ENCODE measurements at regions not wholly inside any gene's neighbourhood (a gene's known extent, or its start where the extent isn't known, plus 50 kb on each side); places are given as distances from the start of the nearest gene placed in this dataset.

GRCh38 chr6:133756078-133756695, 132.7 kb upstream of the TCF21 start:
- DNase-seq (no peak), ATAC-seq (no peak)
- no peaks in the 10 kb centered on the region for H3K36me3 Mint-ChIP-seq
- Histone ChIP-seq H3K27ac (ENCODE audit: low read depth, low read length) (no peak overlapping the region), H3K9me3 (ENCODE audit: control insufficient read depth in 2 of 3, low read length in 3 of 3) (no peaks in the 10 kb centered on the region), H3K27me3 (ENCODE audit: control insufficient read depth in 2 of 2, insufficient read depth in 2 of 2, low read length in 2 of 2) (no peaks in the 10 kb centered on the region), H3K4me3 (ENCODE audit: low read length) (no peak overlapping the region), H3K4me1 (ENCODE audit: control insufficient read depth in 2 of 2, insufficient read depth in 2 of 2, low read length in 2 of 2) (no peaks in the 10 kb centered on the region), H3K36me3 (ENCODE audit: control insufficient read depth in 2 of 3, insufficient read depth in 3 of 3, low read length in 3 of 3) (no peaks in the 10 kb centered on the region)
- CTCF ChIA-PET = no interaction called here
- H3K27ac Mint-ChIP-seq = no peak overlapping the region
- H3K4me3 Mint-ChIP-seq = no peak overlapping the region
- POLR2A ChIA-PET = no interaction called here
- H3K9me3 Mint-ChIP-seq = no peaks in the 10 kb centered on the region
- no peaks in the 10 kb centered on the region for H3K4me1 Mint-ChIP-seq
- peaks cover 8 to 35% (median 15%) of the 10 kb centered on the region in 5 donors for H3K27me3 Mint-ChIP-seq
- intact Hi-C loops (cut with micrococcal nuclease) = no loop called here

- Mint-ChIP-seq H3K4me3 (no peak overlapping the region), H3K27me3 (peaks cover 8 to 43% (median 16%) of the 10 kb centered on the region in 5 donors), H3K4me1 (no peaks in the 10 kb centered on the region), H3K36me3 (no peaks in the 10 kb centered on the region), H3K27ac (no peak overlapping the region), H3K9me3 (no peaks in the 10 kb centered on the region)
- no peaks in the 10 kb centered on the region for H3K9me3 ChIP-seq (ENCODE audit: control insufficient read depth in 2 of 3, low read length in 3 of 3)
- H3K4me1 ChIP-seq (ENCODE audit: control insufficient read depth in 2 of 2, insufficient read depth in 2 of 2, low read length in 2 of 2) = no peaks in the 10 kb centered on the region
- H3K27me3 ChIP-seq (ENCODE audit: control insufficient read depth in 2 of 2, insufficient read depth in 2 of 2, low read length in 2 of 2) = no peaks in the 10 kb centered on the region
- no peak overlapping the region for H3K4me3 ChIP-seq (ENCODE audit: low read length)
- no peak overlapping the region for H3K27ac ChIP-seq (ENCODE audit: low read depth, low read length)
- CTCF ChIA-PET = no interaction called here
- DNase-seq (no peak), ATAC-seq (no peak)
- POLR2A ChIA-PET = no interaction called here
- H3K36me3 ChIP-seq (ENCODE audit: control insufficient read depth in 2 of 3, insufficient read depth in 3 of 3, low read length in 3 of 3) = no peaks in the 10 kb centered on the region
- intact Hi-C loops (cut with micrococcal nuclease) = no loop called here
Measured at GRCh38 chr6:133757335-133757734, 131.6 kb upstream of the TCF21 start.

GRCh38 chr6:133758815-133759335, 130.0 kb upstream of the TCF21 start:
- Mint-ChIP-seq H3K27ac (no peak overlapping the region), H3K27me3 (peaks cover 11 to 52% (median 22%) of the 10 kb centered on the region in 5 donors), H3K36me3 (no peaks in the 10 kb centered on the region), H3K9me3 (peaks cover 0 to 5% (median 0%) of the 10 kb centered on the region in 11 donors), H3K4me3 (no peak overlapping the region), H3K4me1 (no peaks in the 10 kb centered on the region)
- no peaks in the 10 kb centered on the region for H3K36me3 ChIP-seq (ENCODE audit: control insufficient read depth in 2 of 3, insufficient read depth in 3 of 3, low read length in 3 of 3)
- H3K9me3 ChIP-seq (ENCODE audit: control insufficient read depth in 2 of 3, low read length in 3 of 3) = no peaks in the 10 kb centered on the region
- POLR2A ChIA-PET = no interaction called here
- no peak for DNase-seq
- no peak overlapping the region for H3K27ac ChIP-seq (ENCODE audit: low read depth, low read length)
- no peak overlapping the region for H3K4me3 ChIP-seq (ENCODE audit: low read length)
- H3K27me3 ChIP-seq (ENCODE audit: control insufficient read depth in 2 of 2, insufficient read depth in 2 of 2, low read length in 2 of 2) = no peaks in the 10 kb centered on the region
- CTCF ChIA-PET = no interaction called here
- ATAC-seq = no peak
- intact Hi-C loops (cut with micrococcal nuclease) = no loop called here
- H3K4me1 ChIP-seq (ENCODE audit: control insufficient read depth in 2 of 2, insufficient read depth in 2 of 2, low read length in 2 of 2) = no peaks in the 10 kb centered on the region

DNA sequence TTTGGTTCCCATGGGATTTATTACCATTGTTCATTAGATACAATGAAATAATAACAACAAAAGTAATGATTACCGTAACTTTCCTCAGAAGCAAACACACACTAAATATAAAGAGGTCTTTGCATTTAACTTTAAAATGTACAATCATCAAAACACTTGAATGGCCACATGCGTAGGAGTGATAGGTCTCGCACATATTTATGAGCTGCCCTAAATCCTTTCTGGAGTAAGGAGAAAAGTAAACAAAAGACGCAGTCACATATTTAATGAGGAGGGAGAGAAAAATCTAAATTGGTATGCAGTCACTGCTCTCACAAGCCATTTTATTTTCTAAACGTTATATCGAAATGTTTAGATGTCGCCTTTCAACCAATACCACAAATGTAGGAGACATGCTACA, 129.4 kb upstream of the TCF21 start:
- POLR2A ChIA-PET = no interaction called here

GRCh38 chr6:133761706-133762105, 127.2 kb upstream of the TCF21 start:
- H3K4me3 ChIP-seq (ENCODE audit: low read length) = no peak overlapping the region
- H3K27ac ChIP-seq (ENCODE audit: low read depth, low read length) = no peak overlapping the region
- H3K27me3 Mint-ChIP-seq = peaks cover 12 to 63% (median 26%) of the 10 kb centered on the region in 5 donors
- H3K4me3 Mint-ChIP-seq = no peak overlapping the region
- POLR2A ChIA-PET = no interaction called here
- H3K9me3 ChIP-seq (ENCODE audit: control insufficient read depth in 2 of 3, low read length in 3 of 3) = no peaks in the 10 kb centered on the region
- H3K9me3 Mint-ChIP-seq = peaks cover 0 to 7% (median 0%) of the 10 kb centered on the region in 11 donors
- no peak for DNase-seq
- H3K27me3 ChIP-seq (ENCODE audit: control insufficient read depth in 2 of 2, insufficient read depth in 2 of 2, low read length in 2 of 2) = no peaks in the 10 kb centered on the region
- no peak for ATAC-seq
- no peaks in the 10 kb centered on the region for H3K36me3 ChIP-seq (ENCODE audit: control insufficient read depth in 2 of 3, insufficient read depth in 3 of 3, low read length in 3 of 3)
- H3K4me1 Mint-ChIP-seq = no peaks in the 10 kb centered on the region
- no peaks in the 10 kb centered on the region for H3K4me1 ChIP-seq (ENCODE audit: control insufficient read depth in 2 of 2, insufficient read depth in 2 of 2, low read length in 2 of 2)
- CTCF ChIA-PET = no interaction called here
- intact Hi-C loops (cut with micrococcal nuclease) = no loop called here
- no peaks in the 10 kb centered on the region for H3K36me3 Mint-ChIP-seq
- no peak overlapping the region for H3K27ac Mint-ChIP-seq

More for the DNA sequence above, 129.4 kb upstream of the TCF21 start:
- Histone ChIP-seq H3K36me3 (ENCODE audit: control insufficient read depth in 2 of 3, insufficient read depth in 3 of 3, low read length in 3 of 3) (no peaks in the 10 kb centered on the region), H3K9me3 (ENCODE audit: control insufficient read depth in 2 of 3, low read length in 3 of 3) (no peaks in the 10 kb centered on the region), H3K4me3 (ENCODE audit: low read length) (no peak overlapping the region), H3K27me3 (ENCODE audit: control insufficient read depth in 2 of 2, insufficient read depth in 2 of 2, low read length in 2 of 2) (no peaks in the 10 kb centered on the region), H3K27ac (ENCODE audit: low read depth, low read length) (no peak overlapping the region), H3K4me1 (ENCODE audit: control insufficient read depth in 2 of 2, insufficient read depth in 2 of 2, low read length in 2 of 2) (no peaks in the 10 kb centered on the region)
- ATAC-seq (no peak), DNase-seq (no peak)
- Mint-ChIP-seq H3K27me3 (peaks cover 15 to 53% (median 22%) of the 10 kb centered on the region in 5 donors), H3K4me1 (no peaks in the 10 kb centered on the region), H3K4me3 (no peak overlapping the region), H3K27ac (no peak overlapping the region), H3K36me3 (no peaks in the 10 kb centered on the region), H3K9me3 (peaks cover 0 to 7% (median 0%) of the 10 kb centered on the region in 11 donors)
- intact Hi-C loops (cut with micrococcal nuclease) = no loop called here
- CTCF ChIA-PET = no interaction called here

DNA sequence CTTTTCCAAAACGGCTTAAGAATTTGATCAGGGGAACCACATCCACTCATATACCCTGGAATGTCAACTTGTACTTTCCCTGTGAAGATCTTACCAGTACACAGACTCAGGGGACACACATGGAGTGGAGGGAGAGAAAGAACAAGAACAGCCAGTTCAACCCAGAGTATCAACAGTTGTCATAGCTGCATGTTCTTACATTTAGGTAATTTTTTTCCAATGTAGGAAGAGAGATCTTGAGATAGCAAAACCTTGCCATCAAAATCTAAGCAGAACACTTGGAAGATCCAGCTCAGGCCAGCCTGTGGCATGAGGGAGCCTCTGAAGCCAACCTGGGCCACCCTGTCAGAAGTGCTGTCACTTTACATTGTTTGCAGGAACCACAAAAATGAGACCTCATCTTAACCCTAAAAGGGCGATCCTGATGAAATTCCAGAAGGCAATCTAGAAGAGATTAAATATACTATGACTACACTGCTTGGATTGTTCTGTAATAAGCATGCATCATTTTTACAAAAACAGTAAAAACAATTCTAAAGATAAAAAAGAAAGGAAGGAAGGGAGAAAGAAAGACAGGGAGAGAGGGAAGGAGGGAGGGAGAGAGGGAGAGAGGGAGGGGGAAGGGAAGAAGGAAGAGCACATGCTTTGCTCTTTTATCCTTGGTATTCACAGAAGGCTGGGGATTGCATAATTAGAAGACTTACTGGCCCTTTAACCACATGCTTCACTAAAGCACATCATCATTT, 124.7 kb upstream of the TCF21 start:
- ATAC-seq (no peak), DNase-seq (no peak)
- Mint-ChIP-seq H3K27ac (no peak overlapping the region), H3K4me3 (no peak overlapping the region), H3K4me1 (no peaks in the 10 kb centered on the region), H3K27me3 (peaks cover 8 to 54% (median 24%) of the 10 kb centered on the region in 5 donors), H3K36me3 (peaks cover 0 to 3% (median 0%) of the 10 kb centered on the region in 5 donors), H3K9me3 (peaks cover 0 to 7% (median 0%) of the 10 kb centered on the region in 11 donors)
- Histone ChIP-seq H3K4me1 (ENCODE audit: control insufficient read depth in 2 of 2, insufficient read depth in 2 of 2, low read length in 2 of 2) (no peaks in the 10 kb centered on the region), H3K9me3 (ENCODE audit: control insufficient read depth in 2 of 3, low read length in 3 of 3) (no peaks in the 10 kb centered on the region), H3K27ac (ENCODE audit: low read depth, low read length) (no peak overlapping the region), H3K36me3 (ENCODE audit: control insufficient read depth in 2 of 3, insufficient read depth in 3 of 3, low read length in 3 of 3) (no peaks in the 10 kb centered on the region), H3K4me3 (ENCODE audit: low read length) (no peak overlapping the region), H3K27me3 (ENCODE audit: control insufficient read depth in 2 of 2, insufficient read depth in 2 of 2, low read length in 2 of 2) (no peaks in the 10 kb centered on the region)
- ChIA-PET POLR2A (no interaction called here), CTCF (no interaction called here)
- intact Hi-C loops (cut with micrococcal nuclease) = no loop called here

GRCh38 chr6:133764754-133765208, 124.1 kb upstream of the TCF21 start:
- Mint-ChIP-seq H3K27me3 (peaks cover 8 to 54% (median 28%) of the 10 kb centered on the region in 5 donors), H3K36me3 (peaks cover 0 to 3% (median 0%) of the 10 kb centered on the region in 5 donors), H3K4me1 (no peaks in the 10 kb centered on the region), H3K4me3 (no peak overlapping the region), H3K9me3 (peaks cover 0 to 7% (median 0%) of the 10 kb centered on the region in 11 donors), H3K27ac (no peak overlapping the region)
- intact Hi-C loops (cut with micrococcal nuclease) = no loop called here
- ChIA-PET POLR2A (no interaction called here), CTCF (no interaction called here)
- Histone ChIP-seq H3K9me3 (ENCODE audit: control insufficient read depth in 2 of 3, low read length in 3 of 3) (no peaks in the 10 kb centered on the region), H3K27ac (ENCODE audit: low read depth, low read length) (no peak overlapping the region), H3K4me1 (ENCODE audit: control insufficient read depth in 2 of 2, insufficient read depth in 2 of 2, low read length in 2 of 2) (no peaks in the 10 kb centered on the region), H3K36me3 (ENCODE audit: control insufficient read depth in 2 of 3, insufficient read depth in 3 of 3, low read length in 3 of 3) (no peaks in the 10 kb centered on the region), H3K4me3 (ENCODE audit: low read length) (no peak overlapping the region), H3K27me3 (ENCODE audit: control insufficient read depth in 2 of 2, insufficient read depth in 2 of 2, low read length in 2 of 2) (no peaks in the 10 kb centered on the region)
- ATAC-seq (no peak), DNase-seq (no peak)

All from naive thymus-derived CD4-positive, alpha-beta T cell (primary cell).